ENCODE measurements at regions not wholly inside any gene's neighbourhood (a gene's known extent, or its start where the extent isn't known, plus 50 kb on each side); places are given as distances from the start of the nearest gene placed in this dataset.

DNA sequence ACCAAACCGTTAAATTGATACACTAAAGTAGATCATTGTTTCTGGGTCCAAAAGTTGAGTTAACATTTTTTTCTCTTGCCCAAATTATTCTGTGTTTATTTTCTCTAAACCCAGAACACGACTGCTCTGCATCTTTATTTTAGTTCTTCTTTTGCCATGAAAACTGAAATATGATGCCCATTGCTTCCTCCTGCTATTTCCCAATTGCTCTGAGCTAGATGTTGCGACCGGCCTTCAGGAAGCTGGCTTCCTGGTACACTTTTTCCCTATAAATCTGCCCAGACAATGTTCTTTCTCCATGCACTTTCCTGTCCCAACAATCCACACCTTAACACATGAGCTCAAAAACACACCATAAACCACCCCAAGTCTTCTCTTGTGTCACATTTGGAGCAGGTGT, 501.4 kb downstream of the FBXO15 start:
- DNase-seq (ENCODE audit: low spot score), result no peak

DNA sequence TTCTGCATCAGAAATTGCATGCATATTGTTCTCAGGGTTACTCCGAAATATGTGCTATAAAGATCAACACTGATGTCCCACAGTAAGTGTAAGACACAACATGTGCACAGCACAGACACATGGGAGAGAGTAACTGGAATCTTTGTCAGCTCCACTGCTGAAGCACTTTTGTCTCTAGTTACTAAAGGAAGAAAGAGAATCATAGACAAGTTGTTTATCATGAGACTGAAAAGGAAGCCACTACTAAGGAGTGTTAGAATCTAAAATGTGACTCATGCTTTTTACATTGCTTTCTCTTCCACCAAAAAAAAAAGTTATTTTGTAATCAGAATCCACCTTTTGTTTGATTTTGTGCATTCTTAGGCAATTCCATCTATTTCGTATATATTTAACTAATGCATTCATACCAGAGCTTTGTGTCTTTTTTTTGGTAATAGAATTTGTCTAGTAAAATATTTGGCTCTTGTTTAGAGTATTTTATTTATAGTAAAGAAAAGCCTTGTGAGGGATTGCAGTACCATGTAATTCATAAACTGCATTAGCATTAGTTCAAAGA, 502.4 kb downstream of the FBXO15 start:
- DNase-seq (ENCODE audit: low spot score), result no peak

DNA sequence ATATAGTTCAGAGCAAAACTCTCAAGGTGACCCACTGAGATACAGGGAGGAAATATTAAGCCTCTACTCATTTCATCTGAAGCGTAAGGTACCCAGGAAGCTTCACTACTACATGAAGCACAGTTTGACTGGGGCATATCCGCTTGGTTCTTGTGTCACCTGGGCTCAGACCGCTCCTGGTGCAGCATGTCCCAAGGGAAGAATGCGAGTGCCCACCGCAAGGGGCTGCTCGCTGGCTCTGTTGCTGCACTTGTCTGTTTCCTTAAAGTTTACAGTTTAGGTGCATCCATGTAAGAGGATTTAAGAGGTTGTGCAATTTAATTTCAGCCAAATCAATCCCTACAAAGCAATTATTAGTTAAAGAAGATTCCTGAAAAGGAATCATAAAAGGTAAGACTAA, 507.8 kb downstream of the FBXO15 start:
- no peak for DNase-seq (ENCODE audit: low spot score)

DNA sequence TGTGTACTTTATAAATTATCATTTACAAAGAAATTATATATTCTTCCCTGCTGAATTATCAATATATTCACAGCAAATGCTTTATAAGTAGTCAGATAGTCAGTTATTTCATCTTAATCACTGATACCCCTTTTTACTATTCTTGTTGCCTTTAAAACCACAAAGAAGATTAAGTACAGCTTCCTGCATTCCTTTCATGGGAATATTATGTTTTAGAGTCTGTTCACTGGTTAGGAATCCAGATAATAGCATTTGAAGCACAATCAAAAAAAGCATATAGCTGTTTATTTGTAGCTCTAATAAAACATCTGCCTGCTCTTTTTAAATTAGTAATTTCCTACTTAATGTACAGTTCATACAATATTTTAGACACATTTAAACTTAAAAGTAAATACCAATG, 508.9 kb downstream of the FBXO15 start:
- no peak for DNase-seq (ENCODE audit: low spot score)

DNA sequence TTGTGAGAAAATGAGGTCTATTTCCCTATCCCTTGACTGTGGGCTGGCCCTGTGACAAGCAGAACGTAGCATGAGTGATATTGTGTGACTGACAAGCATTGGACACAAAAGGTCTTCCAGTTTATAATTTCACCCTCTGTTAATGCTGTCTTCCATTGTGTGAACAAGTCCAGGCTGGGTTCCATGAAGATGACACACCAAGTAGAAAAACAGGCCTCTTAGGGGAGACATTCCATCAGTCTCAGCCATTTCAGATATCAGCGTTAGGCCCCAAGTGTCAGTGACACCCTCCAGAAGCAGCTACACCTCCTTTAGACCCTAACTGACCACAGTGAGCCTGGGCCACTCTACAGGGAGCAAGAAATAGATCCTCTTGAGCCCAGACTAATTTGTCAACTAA, 511.3 kb downstream of the FBXO15 start:
- DNase-seq (ENCODE audit: low spot score), result no peak

DNA sequence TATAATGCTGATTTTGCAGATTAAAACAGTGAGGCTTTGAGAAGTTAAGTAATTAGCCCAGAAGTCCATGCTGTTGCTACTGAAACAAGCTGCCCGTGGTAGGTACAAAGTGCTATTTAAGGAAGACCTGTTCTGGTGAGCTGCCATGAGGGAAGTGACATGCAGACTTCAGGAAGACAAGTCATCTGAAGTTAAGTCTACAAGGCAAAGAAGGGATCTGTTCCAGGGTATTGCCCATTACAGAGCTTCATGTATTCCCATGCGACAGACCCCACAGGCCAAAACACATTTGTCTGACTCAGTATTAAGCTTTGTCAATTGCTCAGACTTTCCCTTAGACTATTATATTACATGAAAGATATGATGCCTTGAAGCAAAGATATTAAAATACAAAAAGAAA, 520.8 kb downstream of the FBXO15 start:
- no peak for DNase-seq (ENCODE audit: low spot score)

DNA sequence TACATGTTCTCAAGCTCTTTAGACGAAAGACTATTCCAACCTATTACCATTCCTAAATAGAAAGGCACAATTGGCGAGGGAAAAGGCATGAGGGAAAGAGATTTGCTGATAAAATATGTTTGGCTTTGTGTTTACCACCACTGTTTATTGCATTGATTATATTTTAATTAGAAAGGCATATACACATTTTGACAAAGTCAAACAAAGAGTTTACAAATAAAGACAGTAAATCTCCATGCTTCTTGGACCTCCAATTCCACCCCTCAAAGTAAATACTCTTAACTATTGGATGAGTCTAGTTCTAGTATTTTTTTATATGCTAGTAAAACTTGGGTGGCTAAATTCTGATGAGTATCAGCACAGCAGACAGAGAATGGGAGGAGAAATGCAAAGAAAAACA, 521.4 kb downstream of the FBXO15 start:
- no peak for DNase-seq (ENCODE audit: low spot score)

DNA sequence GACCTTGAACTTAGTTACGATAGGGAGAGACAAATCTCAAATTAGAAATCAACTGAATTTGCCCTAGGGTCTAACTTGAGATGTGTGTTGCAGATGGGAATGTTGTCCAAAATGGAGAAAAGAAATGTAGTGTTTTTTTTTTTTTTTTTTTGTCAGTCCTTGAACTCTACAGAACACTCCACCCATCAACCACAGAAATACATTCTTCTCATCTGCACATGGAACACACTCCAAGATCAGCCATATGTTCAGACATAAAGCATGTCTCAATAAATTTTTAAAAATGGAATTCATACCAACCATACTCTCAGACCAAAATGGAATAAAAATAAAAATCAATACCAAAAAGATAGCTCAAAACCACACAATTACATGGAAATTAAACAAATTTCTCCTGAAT, 526.5 kb downstream of the FBXO15 start:
- no peak for DNase-seq (ENCODE audit: low spot score)

DNA sequence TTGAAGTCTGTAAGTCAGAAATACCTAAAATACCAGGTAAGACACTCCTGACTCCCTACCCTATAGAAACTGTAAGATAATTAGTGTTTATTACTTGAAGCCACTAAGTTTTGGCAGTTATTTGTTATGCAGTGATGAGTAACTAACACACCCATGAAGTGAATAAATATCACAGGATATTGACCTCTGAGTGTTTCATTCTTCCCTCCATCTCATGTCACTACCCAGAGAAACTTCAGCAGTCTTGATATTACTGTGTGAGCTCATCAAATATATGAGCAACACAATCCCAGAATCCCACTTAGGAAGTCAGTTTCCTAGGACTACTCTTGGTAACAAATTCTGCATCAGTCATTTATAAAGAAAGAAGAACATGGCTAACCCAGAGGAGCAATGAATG, 529.7 kb downstream of the FBXO15 start:
- no peak for DNase-seq (ENCODE audit: low spot score)

DNA sequence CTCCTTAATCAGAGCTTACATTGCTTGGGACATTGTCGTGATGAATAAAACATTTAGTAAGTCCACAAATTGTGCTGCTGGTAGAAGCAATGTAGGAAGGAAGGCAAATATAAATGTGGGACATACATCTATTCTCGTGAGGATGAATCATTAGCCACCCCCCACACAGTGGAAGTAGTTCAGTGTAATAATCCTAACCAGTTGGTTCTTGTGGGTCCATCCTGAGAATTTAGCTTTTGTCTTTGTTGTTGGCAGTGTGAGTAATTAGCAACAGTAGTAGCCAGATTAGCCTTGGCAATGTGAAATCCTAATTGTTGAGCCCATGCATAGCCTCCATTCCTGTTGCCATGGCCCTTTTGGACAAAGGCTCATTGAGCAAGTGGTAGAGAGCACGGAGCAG, 532.1 kb downstream of the FBXO15 start:
- no peak for DNase-seq (ENCODE audit: low spot score)

DNA sequence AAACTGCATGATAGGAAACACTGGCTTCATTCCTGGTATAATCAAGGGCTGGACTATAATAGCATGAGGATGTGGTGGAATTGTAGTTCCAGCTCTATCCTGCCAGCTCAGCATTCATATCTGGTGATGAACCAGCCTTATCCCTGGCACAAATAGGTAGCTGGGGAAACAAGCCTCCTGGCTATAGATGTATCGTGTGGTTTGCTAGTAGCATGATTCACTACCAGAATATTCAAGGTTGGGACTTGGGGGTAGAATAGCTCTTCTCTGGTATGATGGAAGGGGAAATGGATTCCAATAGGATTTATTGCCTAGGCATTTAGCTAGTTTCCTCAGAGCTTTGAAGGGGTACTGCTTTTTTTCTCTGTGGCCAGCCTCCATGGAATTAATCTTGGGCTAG, 532.8 kb downstream of the FBXO15 start:
- no peak for DNase-seq (ENCODE audit: low spot score)

DNA sequence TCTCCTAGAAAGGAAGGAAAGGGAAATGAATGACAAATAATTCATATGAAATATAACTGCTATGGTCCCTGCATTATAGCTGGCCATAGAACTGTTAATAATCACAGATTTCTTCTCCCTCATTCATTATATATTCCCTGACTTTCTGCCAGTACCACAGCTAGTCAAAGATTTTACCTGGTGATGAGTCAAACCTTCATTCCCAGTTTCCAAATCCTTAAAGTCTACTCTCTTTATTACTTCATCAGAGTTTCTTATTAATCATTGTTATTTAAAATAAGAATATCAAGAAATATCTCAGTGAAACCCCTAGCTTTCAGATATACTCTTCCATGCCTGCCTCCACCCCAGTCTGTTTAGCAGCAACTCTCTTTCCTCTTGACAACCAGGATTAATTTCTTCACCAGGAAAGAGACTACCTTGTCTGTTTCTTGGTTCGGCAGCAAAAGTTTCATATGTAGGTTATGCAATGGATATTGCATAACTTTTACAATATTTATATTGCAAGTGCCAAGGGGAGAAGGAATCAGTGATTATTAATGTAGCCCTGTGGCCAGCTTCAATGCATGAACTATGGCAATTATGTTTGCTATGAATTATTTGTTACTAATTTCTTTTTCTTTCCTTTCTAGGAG, 533.8 kb downstream of the FBXO15 start:
- no peak for DNase-seq (ENCODE audit: low spot score)

DNA sequence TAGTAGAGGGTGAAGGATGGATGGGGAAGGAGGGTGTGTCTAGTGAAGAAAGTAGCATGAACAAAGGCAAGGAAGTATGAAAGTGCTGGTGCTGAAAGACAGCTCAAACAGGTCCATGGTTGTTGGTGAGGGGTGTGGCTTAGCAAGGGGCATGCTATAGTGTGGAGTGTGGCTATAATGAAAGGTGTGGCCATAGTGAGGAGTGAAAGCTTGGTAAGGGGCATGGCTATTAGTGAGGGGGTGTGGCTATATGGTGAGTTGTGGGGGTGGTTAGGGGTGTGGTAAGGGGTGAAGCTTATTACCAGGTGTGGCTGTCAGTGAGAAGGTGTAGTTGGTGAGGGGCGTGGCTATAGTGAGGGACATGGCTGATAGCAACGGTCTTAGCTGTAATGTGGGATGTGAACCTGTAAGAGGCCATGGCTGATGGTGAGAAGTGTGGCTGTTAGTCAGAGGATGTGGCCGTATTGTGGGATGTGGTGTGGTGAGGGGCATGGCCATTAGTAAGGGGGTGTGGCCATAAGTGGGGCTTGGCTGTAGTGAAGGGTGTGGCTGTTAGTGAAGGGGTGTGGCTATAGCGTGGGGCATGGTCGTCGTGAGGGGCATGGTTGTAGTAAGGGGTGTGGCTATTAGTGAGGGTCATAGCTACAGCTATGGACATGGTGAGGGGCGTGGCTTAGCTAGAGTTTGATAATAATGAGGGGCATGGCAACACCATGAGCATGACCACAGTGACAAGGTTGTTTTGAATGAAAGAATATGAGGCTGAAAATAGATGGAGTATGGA, 549.6 kb downstream of the FBXO15 start:
- DNase-seq (ENCODE audit: low spot score), result no peak

DNA sequence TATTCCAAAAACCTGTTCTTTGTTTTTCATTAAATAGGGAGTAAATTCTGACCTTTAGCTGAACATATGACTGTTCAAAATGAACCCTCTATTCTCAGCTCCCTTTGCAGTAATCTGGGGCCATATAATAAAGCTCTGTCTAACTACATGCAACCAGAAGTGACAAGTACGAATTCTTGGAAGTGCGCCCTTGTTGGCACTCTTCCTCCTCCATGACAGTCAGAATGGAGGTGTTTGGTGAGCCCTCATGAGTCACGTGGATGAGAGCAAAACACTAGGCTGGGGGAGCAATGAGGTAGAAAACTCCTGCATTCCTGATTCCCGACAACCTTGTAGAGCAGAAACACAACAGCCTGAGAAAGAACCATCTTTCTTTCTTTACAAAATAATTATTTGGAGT, 552.9 kb downstream of the FBXO15 start:
- DNase-seq (ENCODE audit: low spot score), result no peak

DNA sequence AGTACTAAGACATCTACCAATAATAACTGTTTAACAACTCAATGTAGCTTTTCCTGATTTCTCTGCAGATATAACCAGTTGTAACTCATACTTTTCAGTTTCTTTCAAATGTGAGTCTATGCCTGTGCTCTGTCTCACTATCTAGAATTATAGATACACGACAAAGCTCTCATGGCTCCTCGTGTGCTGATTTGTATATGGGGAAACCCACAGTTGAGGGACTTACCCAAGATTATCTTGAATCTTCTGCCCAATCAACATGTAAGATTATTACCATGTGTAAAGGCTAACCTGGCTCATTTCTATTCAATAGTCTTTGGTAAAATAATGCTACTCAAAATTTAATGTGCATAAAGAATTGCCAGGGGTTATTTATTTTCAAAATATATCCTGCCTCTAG, 554.4 kb downstream of the FBXO15 start:
- DNase-seq (ENCODE audit: low spot score), result no peak

DNA sequence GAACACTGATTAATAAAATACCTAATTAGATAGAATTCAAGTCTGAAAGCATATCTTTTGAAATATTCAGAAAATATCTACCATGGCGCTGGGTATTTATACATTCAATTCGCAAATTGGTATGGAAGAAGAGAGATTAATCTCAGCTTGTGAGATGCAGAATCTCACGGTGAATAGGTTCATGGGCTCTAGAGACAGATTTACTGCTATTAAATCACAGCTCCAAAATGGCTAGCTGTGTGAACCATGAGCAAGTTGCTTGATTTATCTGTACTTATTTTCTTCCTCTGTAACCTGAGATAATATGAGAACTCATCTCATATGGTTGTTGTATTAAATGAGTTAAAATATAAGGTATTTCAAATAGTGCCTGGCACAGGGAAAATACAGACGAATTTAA, 556.7 kb downstream of the FBXO15 start:
- no peak for DNase-seq (ENCODE audit: low spot score)

DNA sequence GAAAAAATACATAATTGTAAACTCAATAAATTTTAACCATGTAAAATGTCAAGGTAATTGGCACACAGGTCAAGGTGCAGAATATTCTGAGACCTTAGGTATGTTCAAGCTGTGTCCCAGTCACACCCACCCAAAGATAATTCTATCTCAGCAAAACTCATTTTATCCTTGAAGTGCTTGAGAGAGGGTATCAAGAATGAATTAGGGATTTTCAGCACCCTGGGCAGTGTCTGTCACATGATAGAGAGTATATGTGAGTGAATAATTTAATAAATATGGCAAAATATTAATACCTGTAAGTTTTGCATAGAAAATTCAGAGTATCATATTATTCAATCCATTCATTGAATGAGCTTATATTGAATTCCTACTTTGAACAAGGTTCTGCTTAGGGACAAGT, 567.9 kb downstream of the FBXO15 start:
- DNase-seq (ENCODE audit: low spot score), result no peak

DNA sequence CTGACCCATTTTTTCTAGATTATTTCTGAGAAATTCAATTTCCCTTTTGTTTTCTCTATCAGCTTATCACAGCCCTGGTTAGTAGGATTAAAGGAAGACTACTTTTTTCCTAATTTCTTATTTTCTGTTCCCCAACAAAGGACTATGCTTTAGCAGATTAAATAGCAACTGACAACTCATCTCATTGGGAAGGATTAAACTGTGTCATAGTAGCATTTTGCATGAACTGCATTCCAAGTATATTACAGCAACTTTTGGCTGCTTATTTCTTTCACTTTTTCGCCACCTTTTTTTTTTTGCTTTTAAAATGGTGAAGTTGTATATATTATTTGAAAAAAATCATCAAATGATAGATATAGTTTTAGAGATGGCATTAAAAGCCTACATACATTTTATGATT, 570.3 kb downstream of the FBXO15 start:
- no peak for DNase-seq (ENCODE audit: low spot score)

DNA sequence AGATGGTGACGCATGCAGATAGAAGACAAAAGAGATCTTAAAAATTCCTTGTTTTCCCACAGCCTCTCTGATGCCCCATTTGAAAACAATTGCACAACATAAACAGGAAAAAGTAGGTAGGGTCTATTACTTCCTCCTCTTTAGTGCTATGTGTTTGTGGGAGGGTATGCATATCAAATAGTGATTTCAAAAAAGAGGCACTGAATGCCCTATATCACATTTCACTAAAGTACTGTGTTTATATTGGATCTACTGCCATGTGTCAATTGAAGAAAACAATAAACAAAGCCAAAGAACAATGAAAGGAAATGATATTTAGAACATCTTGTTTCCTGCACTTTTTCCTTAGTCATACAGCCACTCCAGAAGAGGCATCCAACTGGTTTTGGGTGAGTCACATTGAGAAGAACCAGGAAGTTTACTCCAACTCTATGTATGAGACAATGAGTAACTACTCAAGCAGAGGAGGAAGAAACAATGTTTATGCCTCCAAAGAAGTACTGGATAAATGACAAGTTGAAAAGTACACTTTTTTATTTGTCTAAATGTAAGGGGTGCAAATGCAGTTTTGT, 583.6 kb downstream of the FBXO15 start:
- DNase-seq (ENCODE audit: low spot score), result no peak

DNA sequence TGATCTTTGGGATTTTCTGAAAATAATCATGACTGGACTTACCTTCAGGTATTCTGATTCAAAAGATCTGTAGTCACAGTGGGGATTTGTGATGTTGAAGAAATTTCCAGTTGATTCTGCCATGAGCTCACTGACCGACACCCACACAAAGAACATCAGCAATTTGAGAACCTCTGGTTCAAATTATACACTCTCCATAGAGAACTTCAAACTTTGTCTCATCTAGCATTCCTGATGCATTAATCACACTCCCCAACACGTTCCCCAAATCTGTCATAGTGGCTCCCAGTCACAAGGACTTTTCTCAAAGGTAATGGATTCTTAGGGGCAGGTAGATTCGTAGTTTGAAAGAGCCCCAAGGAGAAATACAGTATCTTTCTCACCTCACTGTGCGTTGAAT, 584.3 kb downstream of the FBXO15 start:
- DNase-seq (ENCODE audit: low spot score), result no peak

DNA sequence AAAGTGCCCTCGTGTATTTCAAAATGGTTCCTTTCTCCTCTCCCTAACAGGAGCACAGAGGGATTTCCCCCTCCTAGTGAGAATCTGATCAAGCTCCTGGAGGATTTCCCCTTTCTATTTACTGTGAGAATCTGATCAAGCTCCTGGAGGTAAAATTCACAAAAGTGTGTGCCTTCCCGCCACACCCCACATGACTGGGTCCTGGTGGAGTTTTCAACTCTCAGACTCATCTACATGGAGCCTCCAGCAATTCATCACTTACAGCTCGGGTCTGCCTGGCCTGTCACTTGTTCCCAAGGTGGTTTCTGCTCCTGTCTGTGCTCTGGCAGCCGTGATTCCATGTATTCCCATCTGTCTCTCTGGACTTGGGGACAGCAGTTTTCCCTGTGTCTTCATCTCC, 590.7 kb downstream of the FBXO15 start:
- DNase-seq (ENCODE audit: low spot score), result no peak

DNA sequence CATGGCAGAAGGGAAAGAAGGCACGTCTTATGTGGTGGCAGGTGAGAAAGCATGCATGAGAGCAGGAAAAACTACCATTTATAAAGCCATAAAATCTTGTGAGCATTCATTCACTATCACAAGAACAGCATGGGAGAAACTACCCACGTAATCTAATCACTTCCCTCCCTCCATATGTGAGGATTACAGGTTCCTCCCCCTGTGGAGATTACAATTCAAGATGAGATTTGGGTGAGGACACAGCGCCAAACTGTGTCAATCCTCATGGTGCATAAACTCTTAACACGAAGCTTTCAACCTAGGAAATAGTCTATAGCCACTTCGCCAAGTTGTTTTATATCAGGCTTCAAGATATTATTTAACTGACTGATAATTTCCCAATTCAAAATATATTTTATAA, 595.5 kb downstream of the FBXO15 start:
- DNase-seq (ENCODE audit: low spot score), result no peak

DNA sequence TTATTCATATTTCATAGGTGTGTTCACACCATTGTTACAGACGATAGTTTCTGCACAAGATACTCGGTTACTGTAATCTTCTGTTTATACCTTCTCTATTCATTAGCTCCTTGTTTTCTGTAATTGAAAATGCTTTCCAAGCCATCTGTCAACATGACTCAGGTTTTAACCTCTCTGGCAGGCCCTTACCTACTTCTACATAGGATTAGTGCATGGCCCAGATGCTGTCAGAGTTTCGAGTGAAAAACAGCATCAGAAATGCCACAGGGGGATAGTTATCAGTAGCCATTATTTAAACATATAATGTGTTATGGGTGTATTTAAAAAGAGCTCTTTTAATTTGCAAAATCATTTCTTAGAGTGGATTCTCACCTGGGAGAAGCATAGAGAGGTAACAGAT, 596.4 kb downstream of the FBXO15 start:
- DNase-seq (ENCODE audit: low spot score), result no peak

All from SK-N-DZ (cell line).